Type B pancreatic cell (in vitro differentiated cells): ENCODE measurements at regions not wholly inside any gene's neighbourhood (a gene's known extent, or its start where the extent isn't known, plus 50 kb on each side); places are given as distances from the start of the nearest gene placed in this dataset.

Source experiments
- DNase-seq: peaks from one replicate; pipeline ENCODE4 v3.0.0; 2021; ENCODE audit warnings: mixed read lengths; ENCODE audit not compliant: unreplicated experiment; ENCODE audit errors: extremely low spot score
- H3K27ac Mint-ChIP-seq: 2 replicates; pipeline ENCODE4 v1.8.0; 2021; ENCODE audit warnings: mild to moderate bottlenecking, mixed read lengths
- H3K27me3 Mint-ChIP-seq: 2 replicates; pipeline ENCODE4 v1.8.0; 2021; ENCODE audit warnings: mixed read lengths
- H3K36me3 Mint-ChIP-seq: 2 replicates; pipeline ENCODE4 v1.8.0; 2021; ENCODE audit warnings: mixed read lengths
- H3K4me1 Mint-ChIP-seq: one replicate; pipeline ENCODE4 v1.8.0; 2021; ENCODE audit warnings: mixed read lengths; ENCODE audit not compliant: unreplicated experiment
- H3K4me3 Mint-ChIP-seq: 2 replicates; pipeline ENCODE4 v1.8.0; 2021; ENCODE audit warnings: mild to moderate bottlenecking, mixed read lengths
- H3K9me3 Mint-ChIP-seq: 2 replicates; pipeline ENCODE4 v1.8.0; 2021; ENCODE audit warnings: mixed read lengths
- TF ChIP-seq, protein P1 (sequence below): fragments of 200-600 bp; sonication (generic); conservative IDR thresholded peaks from 2 replicates; pipeline ENCODE4 v1.5.0; 2021; ENCODE audit warnings: antibody characterized with exemption, mild to moderate bottlenecking

- Mint-ChIP-seq H3K27ac (no peak overlapping the region), H3K4me1 (no peaks in the 10 kb centered on the region), H3K4me3 (no peak overlapping the region), H3K9me3 (no peaks in the 10 kb centered on the region), H3K36me3 (no peaks in the 10 kb centered on the region), H3K27me3 (no peaks in the 10 kb centered on the region)
- no peak for DNase-seq
- TF ChIP-seq, protein P1, sequence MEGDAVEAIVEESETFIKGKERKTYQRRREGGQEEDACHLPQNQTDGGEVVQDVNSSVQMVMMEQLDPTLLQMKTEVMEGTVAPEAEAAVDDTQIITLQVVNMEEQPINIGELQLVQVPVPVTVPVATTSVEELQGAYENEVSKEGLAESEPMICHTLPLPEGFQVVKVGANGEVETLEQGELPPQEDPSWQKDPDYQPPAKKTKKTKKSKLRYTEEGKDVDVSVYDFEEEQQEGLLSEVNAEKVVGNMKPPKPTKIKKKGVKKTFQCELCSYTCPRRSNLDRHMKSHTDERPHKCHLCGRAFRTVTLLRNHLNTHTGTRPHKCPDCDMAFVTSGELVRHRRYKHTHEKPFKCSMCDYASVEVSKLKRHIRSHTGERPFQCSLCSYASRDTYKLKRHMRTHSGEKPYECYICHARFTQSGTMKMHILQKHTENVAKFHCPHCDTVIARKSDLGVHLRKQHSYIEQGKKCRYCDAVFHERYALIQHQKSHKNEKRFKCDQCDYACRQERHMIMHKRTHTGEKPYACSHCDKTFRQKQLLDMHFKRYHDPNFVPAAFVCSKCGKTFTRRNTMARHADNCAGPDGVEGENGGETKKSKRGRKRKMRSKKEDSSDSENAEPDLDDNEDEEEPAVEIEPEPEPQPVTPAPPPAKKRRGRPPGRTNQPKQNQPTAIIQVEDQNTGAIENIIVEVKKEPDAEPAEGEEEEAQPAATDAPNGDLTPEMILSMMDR = peak; percentile 53
Observed at GRCh38 chr7:49166441-49166840, 242.1 kb downstream of the CDC14C start.

DNA sequence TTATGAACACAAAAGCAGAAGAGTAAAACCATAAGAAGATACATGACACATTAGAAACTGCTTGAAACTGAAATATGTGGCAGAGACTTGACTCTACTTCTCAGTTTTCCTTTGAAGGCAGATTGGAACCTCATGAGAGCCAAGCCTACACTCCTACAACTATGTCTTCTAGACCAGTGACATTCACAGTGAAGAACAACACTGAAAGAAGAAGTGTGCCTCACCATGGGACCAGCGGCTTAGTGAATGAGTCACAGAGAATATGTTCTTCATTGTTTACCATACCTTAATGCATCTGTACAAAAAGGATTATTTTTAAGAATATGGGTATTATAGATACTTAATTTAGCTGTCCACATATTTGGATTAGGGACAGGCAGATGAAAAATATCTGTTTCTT, 248.3 kb downstream of the CDC14C start:
- no peaks in the 10 kb centered on the region for H3K36me3 Mint-ChIP-seq
- DNase-seq = no peak
- TF ChIP-seq, protein P1 = no peak
- no peaks in the 10 kb centered on the region for H3K9me3 Mint-ChIP-seq
- H3K27me3 Mint-ChIP-seq = no peaks in the 10 kb centered on the region
- no peak overlapping the region for H3K27ac Mint-ChIP-seq
- H3K4me3 Mint-ChIP-seq = no peak overlapping the region
- H3K4me1 Mint-ChIP-seq = no peaks in the 10 kb centered on the region

GRCh38 chr7:49174396-49174795, 250.0 kb downstream of the CDC14C start:
- Mint-ChIP-seq H3K9me3 (no peaks in the 10 kb centered on the region), H3K4me3 (no peak overlapping the region), H3K36me3 (no peaks in the 10 kb centered on the region), H3K27me3 (no peaks in the 10 kb centered on the region), H3K4me1 (no peaks in the 10 kb centered on the region), H3K27ac (no peak overlapping the region)
- no peak for DNase-seq
- TF ChIP-seq, protein P1 = no peak

GRCh38 chr7:49187543-49188268, 263.4 kb downstream of the CDC14C start:
- Mint-ChIP-seq H3K27me3 (no peaks in the 10 kb centered on the region), H3K4me1 (no peaks in the 10 kb centered on the region), H3K4me3 (no peak overlapping the region), H3K9me3 (no peaks in the 10 kb centered on the region), H3K27ac (no peak overlapping the region), H3K36me3 (no peaks in the 10 kb centered on the region)
- no peak for DNase-seq
- TF ChIP-seq, protein P1 = no peak

DNA sequence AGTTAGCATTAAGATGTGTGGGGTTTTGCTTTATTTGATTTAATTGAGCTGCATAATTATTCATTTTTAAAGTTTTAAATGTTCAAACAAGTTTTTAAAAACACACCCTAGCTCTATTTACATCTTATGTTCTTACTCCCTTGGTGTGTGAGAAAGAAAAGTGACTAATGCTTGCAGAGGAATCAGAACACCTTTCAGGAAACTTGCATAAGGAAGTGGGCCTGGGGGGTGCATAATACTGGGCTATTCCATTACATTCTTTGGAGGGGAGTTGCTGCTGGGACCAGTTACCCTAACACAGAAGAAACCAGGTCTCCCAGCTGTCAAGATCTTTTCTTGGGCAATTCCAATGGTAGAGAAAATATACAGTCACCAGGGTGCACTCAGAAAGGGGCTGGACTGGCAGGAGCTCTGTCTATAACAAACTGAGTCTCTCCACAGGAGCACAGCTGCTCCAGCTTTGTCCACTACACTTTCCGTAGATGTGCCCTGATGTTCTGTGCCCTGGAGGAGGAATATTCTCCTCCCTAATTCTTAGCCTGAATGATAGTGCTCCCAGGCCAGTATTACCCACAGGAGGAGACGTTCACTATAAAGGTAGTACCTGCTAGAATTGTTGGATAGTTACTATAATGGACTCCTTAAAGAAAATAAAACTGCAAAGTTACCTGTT, 304.2 kb downstream of the CDC14C start:
- Mint-ChIP-seq H3K27ac (no peak overlapping the region), H3K36me3 (no peaks in the 10 kb centered on the region), H3K4me1 (no peaks in the 10 kb centered on the region), H3K4me3 (no peak overlapping the region), H3K9me3 (no peaks in the 10 kb centered on the region), H3K27me3 (no peaks in the 10 kb centered on the region)
- no peak for DNase-seq
- TF ChIP-seq, protein P1 = no peak
